Endothelial cell (in vitro differentiated cells): ENCODE measurements at regions not wholly inside any gene's neighbourhood (a gene's known extent, or its start where the extent isn't known, plus 50 kb on each side); places are given as distances from the start of the nearest gene placed in this dataset.

Source experiments
- DNase-seq: peaks from one replicate; pipeline ENCODE4 v3.0.0; 2021; ENCODE audit warnings: low spot score
- H3K27ac Mint-ChIP-seq: one replicate; pipeline ENCODE4 v1.8.0; 2021; ENCODE audit warnings: mixed read lengths, inconsistent platforms; ENCODE audit not compliant: unreplicated experiment
- H3K27me3 Mint-ChIP-seq: one replicate; pipeline ENCODE4 v1.8.0; 2021; ENCODE audit warnings: mild to moderate bottlenecking, moderate library complexity, mixed read lengths, inconsistent platforms; ENCODE audit not compliant: unreplicated experiment
- H3K36me3 Mint-ChIP-seq: one replicate; pipeline ENCODE4 v1.8.0; 2021; ENCODE audit warnings: mild to moderate bottlenecking, low read depth, mixed read lengths, inconsistent platforms; ENCODE audit not compliant: unreplicated experiment
- H3K4me1 Mint-ChIP-seq: one replicate; pipeline ENCODE4 v1.8.0; 2021; ENCODE audit warnings: mild to moderate bottlenecking, mixed read lengths, inconsistent platforms; ENCODE audit not compliant: unreplicated experiment
- H3K4me3 Mint-ChIP-seq: one replicate; pipeline ENCODE4 v1.8.0; 2021; ENCODE audit warnings: mild to moderate bottlenecking, mixed read lengths, inconsistent platforms; ENCODE audit not compliant: unreplicated experiment
- H3K9me3 Mint-ChIP-seq: one replicate; pipeline ENCODE4 v1.8.0; 2021; ENCODE audit warnings: mixed read lengths, inconsistent platforms; ENCODE audit not compliant: unreplicated experiment
- TF ChIP-seq, protein P1 (sequence below): fragments of 200-600 bp; sonication (generic); IDR thresholded peaks from one replicate; pipeline ENCODE4 v1.5.0; 2021; ENCODE audit warnings: antibody characterized with exemption; ENCODE audit not compliant: unreplicated experiment

DNA sequence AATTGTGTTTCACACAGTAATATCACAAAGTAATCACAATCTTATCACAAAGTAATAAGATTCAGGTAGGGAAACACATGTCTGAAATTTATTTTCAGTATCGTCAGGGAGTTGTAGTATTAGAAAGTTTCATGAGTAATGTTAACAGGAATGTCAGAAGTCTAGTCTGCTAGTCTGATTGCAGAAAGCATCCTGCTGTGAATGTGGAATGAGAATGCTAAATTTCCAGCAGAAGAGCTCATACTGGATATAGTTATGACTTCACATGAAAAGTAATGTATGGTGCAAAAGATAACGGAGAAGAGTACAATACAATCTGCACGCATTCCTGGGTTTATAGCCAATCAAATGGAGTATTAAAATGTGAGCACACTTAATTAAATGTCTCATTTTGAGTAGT lies 494.7 kb upstream of the SETBP1 start:
- DNase-seq: no peak
- H3K27ac Mint-ChIP-seq: no peak overlapping the region
- H3K4me1 Mint-ChIP-seq: no peaks in the 10 kb centered on the region
- no peaks in the 10 kb centered on the region for H3K9me3 Mint-ChIP-seq
- TF ChIP-seq, protein P1, sequence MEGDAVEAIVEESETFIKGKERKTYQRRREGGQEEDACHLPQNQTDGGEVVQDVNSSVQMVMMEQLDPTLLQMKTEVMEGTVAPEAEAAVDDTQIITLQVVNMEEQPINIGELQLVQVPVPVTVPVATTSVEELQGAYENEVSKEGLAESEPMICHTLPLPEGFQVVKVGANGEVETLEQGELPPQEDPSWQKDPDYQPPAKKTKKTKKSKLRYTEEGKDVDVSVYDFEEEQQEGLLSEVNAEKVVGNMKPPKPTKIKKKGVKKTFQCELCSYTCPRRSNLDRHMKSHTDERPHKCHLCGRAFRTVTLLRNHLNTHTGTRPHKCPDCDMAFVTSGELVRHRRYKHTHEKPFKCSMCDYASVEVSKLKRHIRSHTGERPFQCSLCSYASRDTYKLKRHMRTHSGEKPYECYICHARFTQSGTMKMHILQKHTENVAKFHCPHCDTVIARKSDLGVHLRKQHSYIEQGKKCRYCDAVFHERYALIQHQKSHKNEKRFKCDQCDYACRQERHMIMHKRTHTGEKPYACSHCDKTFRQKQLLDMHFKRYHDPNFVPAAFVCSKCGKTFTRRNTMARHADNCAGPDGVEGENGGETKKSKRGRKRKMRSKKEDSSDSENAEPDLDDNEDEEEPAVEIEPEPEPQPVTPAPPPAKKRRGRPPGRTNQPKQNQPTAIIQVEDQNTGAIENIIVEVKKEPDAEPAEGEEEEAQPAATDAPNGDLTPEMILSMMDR: no peak
- no peak overlapping the region for H3K4me3 Mint-ChIP-seq
- no peaks in the 10 kb centered on the region for H3K36me3 Mint-ChIP-seq
- no peaks in the 10 kb centered on the region for H3K27me3 Mint-ChIP-seq

DNA sequence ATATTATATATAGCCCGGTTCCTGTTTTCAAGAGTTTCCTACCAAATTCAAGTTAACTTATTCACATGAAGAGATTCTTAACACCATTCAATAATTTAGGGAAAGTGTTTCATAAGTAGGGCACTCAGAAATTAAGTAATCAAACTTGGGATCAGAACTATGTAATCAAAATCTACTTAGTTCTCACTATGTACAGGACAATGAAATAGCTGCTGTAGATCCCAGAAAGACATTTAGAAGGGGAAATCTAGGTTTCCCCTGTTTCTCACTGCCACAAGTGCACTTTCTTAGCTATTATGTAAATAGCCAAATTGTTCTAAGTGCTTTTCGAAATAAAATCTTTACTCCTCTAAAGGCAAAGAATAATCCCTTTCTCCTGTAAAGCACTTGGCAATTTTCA lies 493.6 kb upstream of the SETBP1 start:
- no peak overlapping the region for H3K27ac Mint-ChIP-seq
- no peaks in the 10 kb centered on the region for H3K27me3 Mint-ChIP-seq
- H3K4me1 Mint-ChIP-seq: no peaks in the 10 kb centered on the region
- no peak for DNase-seq
- no peaks in the 10 kb centered on the region for H3K36me3 Mint-ChIP-seq
- no peak overlapping the region for H3K4me3 Mint-ChIP-seq
- no peaks in the 10 kb centered on the region for H3K9me3 Mint-ChIP-seq
- TF ChIP-seq, protein P1: no peak

DNA sequence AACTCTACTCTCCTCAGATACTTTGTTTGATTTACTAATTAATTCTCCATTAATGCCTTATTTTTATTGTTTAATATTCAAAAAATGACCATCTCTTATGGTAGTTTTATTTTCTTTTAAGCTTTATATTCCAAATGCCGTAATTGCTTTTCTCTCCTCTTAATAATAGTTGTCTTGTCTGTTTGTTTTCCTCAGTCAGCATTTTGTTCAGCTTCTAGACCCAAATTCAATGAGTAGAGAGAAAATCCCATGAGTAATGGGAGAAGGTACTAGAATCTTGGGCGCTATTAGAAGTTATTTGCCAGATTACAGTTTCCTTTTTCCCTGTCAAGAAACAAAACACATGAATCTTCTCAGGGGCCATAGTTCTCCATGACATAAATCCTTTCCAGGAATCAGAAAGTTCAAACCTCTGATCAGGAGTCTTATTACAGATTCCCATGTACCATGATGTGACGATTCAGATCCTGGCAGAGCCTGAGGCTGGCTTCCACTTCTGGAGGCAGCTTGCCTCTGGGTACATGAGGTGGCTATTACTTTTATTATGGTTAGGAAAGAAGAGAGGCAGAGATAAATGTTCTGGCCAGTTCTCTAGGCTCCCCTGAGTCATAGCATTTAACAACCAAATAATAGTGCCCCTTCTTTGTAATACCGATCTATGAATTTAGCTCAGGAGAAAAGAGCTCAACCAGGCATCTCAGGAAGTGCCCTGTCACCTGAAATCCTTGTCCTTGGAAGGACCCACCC lies 485.1 kb upstream of the SETBP1 start:
- H3K27me3 Mint-ChIP-seq: no peaks in the 10 kb centered on the region
- H3K36me3 Mint-ChIP-seq: no peaks in the 10 kb centered on the region
- H3K27ac Mint-ChIP-seq: no peak overlapping the region
- H3K4me1 Mint-ChIP-seq: no peaks in the 10 kb centered on the region
- DNase-seq: no peak
- no peak overlapping the region for H3K4me3 Mint-ChIP-seq
- H3K9me3 Mint-ChIP-seq: no peaks in the 10 kb centered on the region
- TF ChIP-seq, protein P1: no peak

DNA sequence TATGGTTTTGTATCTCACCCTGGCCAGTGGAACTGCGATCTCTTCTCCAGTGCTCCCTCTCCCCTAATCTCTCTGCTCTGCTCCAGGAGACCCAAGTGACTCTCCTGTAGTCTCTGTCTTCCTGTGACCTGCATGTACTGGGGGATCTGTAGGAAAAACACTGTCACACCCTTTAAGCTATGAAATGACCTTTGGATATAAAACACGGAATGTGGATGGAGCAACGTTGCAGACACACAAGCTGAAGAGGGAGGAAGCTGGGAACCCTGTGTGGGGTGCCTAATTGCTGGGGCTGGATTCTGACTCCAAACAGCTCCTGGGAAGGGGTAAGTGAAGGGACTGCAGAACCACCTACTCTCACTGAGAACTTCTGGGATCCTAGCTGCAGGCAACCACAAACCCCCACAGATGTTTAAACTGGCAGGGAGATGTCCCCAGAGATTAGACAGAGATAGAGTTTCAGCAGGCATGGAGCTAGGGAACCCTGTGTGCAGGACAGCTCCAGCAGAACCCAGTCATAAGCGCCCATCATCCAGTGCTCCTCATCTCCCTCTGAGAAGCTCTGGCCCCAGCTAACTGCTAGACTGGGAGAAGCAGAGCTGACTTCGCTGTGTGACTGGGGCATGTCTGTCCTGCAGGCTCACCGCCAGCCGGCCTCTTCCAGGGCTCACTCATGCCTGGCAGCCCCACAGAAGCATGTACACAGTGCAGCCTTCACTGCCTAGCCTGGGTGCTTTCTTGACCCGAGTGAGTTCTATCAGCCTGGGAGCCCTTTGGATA lies 482.7 kb upstream of the SETBP1 start:
- H3K4me1 Mint-ChIP-seq: no peaks in the 10 kb centered on the region
- no peak overlapping the region for H3K27ac Mint-ChIP-seq
- no peak overlapping the region for H3K4me3 Mint-ChIP-seq
- TF ChIP-seq, protein P1: no peak
- H3K36me3 Mint-ChIP-seq: no peaks in the 10 kb centered on the region
- H3K9me3 Mint-ChIP-seq: no peaks in the 10 kb centered on the region
- DNase-seq: no peak
- no peaks in the 10 kb centered on the region for H3K27me3 Mint-ChIP-seq

DNA sequence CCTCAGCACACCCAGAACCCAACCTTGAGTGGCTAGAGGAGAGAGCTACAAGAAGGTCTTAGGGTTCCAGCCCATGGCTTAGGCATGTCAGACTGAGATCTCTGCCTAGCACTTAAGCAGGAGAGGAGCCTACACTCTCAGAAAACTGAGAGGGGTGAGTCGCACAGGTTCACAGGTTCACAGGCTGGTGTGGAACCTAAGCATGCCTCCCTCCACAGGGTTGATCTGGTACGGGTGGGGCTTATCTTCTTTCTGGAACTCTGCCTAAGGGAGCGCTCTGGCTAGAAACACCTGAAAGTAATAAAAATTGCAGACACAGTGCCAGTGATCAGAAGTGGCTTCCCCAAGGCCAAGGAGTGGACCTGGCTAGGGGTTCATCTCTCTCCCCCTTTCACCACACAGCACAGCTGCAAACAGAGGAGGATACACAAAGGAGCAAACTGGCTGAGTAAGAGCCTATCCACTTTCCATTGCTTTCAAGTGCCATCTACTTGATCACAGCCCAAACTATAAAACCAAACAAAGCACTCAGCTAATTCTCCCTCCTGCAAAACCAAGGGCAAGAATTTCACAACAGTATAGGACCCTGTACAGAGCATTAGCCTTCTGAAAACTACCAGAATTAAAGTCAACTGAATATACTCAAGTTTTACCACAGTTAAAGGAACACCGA lies 481.9 kb upstream of the SETBP1 start:
- no peak for DNase-seq
- no peaks in the 10 kb centered on the region for H3K36me3 Mint-ChIP-seq
- no peaks in the 10 kb centered on the region for H3K4me1 Mint-ChIP-seq
- no peaks in the 10 kb centered on the region for H3K9me3 Mint-ChIP-seq
- TF ChIP-seq, protein P1: no peak
- H3K4me3 Mint-ChIP-seq: no peak overlapping the region
- H3K27me3 Mint-ChIP-seq: no peaks in the 10 kb centered on the region
- no peak overlapping the region for H3K27ac Mint-ChIP-seq
